Ureter (tissue), 1 donor: ENCODE measurements at regions not wholly inside any gene's neighbourhood (a gene's known extent, or its start where the extent isn't known, plus 50 kb on each side); places are given as distances from the start of the nearest gene placed in this dataset.
A peak's percentile ranks its signal among the peaks of the same experiment; 100 is the strongest.

ENCODE experiments used
- DNase-seq: peaks from one replicate; pipeline ENCODE4 v3.0.0-alpha.2; 2020; ENCODE audit warnings: low spot score
- donor health status: DM: yes; HTN: yes; CAD: no.

DNA sequence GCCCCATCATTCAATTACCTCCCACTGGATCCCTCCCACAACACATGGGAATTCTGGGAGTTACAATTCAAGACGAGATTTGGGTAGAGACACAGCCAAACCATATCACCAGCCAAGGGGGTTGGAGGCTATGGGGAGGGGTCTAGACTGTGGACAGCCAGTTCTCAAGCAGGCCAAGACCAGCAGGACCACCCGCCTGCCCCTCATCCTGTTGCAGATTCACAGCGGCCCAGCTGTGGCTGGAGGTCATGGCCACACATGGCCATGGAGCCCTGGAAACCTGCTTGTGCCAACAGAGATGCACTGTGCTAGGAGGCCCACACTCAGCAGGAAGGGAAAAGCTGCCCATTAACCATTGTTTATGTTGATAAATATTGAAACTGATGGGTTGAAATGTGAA, 240.5 kb downstream of the TTLL2 start:
- peak; percentile 30 for DNase-seq

DNA sequence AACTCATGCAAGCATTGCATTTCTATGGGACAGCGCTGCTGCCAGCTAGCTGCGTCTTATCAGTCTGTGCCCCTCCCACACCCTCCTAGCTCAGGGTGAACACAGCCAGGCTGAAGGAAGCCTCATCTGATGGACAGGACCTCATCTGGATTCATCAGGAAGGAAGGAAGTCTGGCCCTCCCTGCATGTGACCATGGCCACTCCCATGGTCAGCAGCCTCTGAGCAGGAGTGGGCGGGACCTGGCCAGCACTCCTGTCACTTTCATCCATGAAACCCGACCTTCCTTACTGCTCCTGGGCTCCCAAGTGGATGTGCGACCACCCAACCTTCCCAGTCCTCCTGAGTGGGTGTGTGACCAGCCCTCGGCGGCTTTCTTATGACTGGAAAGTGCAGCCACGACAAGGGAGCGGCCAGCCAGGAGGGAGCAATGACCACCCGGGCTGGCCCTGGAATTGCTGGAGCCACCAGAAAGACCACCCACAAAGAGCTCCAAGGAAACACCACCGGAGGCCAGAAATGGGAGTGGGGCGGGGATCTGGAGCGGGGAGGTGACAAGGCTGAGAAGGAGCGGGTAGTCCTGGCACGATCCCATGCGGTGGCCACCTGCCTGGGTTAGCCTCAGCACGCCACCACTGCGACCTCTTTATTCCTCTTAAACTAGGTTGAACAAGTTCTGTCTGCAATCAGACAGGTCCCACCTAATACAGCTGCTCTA, 241.2 kb downstream of the TTLL2 start:
- DNase-seq: peak; percentile 46

DNA sequence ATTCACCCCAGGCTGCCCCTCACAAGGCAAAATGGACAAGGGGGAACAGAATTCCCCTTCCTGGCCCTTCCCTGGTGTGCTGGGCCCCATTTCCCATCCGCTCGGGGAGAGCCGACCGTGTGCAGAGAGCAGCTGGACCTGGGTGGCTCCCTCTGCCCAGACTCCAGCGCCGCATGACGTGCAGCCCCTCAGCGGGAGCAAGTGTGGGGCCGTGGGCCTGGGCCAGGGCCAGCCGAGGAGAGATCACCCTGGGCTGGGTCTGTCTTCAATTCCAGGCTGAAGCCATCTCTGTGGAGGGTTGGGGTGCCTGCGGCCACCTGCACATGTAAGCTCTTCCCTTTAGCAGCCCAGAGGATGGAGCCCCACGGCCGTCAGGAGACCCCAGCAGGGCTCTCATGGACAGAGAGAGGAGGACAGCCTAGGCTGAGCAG, 241.8 kb downstream of the TTLL2 start:
- peak; percentile 35 for DNase-seq

DNA sequence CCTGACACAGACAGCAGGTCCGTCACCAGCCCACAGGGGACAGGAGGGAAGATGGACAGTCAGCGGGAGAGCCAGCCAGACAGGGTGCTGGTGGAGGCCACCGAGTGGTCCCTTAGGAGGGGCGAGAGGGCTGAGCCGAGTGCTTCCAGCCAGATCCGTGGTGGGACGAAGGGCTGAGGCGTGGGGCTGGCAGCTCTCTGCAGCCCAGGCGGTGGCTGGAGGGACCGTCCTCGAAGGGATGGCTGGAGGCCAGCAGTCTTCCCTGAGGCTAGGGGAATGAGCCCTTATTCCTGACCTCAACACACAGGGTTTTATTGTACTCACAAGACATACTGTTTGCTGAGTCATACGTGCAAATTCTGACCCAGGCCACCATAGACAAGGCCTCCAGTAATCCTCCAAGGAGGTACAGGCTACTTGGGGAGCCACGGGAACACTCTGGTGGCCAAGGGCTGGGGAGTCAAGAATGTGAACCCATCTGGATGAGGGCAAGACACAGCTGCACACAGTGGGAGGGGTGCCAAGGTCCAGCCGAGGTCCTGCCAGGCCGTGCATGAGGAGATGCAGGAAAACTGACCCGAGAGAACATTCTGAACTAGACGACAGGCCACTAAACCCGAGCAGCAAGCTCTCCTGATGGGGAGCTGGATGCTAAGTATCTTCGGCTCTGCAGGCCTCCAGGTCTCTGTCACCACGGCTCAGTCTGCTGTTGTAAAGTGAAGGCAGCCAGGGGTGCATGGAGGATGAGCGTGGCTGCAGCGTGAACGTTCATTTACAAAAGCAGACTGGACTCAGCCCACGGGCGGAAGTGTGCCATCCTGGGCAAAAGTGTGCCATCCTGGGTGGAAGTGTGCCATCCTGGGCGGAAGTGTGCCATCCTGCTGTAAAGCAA, 242.5 kb downstream of the TTLL2 start:
- DNase-seq: peak; percentile 46

DNA sequence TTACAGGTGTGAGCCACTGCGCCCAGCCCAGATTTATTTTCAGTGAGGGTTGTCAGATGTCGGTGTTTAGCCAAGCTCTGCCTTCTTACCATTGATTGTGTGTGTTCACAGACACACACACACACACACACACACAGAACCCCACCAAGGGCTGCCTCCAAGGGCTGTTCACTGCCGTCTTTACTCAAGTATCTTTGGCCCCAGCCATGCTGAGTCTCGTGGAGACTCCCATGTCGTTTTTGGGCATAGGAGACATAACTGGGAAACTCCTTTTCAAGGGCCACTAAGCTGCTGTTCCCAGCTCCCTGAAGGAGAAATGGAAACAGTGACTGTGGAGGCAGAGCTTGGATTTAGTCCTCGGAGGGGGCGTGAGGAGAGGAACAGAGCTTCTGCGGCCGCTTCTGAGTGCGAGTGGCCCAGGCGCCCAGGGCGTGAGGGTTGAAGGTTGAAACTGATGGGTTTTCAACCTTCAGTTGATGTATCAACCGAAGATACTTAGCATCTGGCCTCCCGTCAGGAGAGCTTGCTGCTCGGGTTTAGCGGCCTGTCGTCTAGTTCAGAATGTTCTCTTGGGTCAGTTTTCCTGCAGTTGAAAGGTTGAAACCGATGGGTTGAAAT, 243.6 kb downstream of the TTLL2 start:
- peak; percentile 26 for DNase-seq

DNA sequence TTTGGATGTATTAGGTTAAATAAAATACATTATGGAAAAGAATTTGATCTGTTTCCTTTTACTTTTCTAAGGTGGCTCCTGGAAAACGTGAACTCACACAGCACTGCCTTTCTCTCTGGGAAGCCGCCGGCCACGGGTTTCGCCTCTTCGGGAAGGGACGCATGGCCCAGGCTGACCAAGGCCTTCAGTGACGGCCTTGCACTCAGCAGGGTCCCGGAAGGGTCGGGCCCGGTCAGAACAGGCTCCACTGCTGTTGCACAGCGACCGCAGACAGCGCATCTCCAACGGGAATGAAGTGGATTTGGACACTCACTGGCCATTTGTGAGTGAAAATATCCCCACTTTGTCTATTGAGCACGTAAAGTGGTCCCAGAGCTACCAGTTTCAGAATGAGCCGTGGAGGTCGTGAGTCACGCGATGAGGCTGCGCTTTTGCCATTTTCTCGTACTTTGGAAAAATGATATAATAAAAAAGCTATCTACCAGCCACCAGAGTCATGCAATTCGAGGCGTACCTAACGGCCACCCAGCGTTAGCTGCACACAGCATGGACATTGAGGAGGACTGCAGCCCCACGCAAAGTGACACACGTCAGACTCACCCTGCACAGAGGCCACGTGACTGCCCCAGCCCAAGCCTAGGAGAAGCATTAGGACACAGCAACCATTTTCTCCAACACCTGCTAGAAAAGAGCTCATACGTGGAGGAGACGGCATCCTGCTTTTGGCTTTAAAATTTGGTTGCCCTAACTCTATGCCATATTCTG, 244.3 kb downstream of the TTLL2 start:
- peak; percentile 35 for DNase-seq

DNA sequence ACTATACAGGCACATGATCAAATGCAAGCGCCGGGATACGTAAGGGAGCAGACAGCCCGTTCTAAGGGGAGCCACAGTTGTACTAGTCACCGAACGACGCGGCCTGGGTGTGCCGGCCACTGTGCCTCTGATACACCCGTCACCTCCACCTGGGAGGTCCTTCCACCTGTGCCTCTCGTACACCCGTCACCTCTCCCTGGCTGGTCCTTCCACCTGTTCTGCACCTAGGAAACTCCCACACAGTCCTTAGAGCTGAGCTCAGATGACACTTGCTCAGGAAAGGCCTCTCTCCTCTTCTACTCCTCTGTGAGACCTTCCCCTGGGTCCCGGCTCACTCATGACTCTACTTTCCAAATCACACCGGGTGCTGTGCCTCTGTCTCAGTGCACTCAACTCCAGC, 245.0 kb downstream of the TTLL2 start:
- DNase-seq: peak; percentile 37

DNA sequence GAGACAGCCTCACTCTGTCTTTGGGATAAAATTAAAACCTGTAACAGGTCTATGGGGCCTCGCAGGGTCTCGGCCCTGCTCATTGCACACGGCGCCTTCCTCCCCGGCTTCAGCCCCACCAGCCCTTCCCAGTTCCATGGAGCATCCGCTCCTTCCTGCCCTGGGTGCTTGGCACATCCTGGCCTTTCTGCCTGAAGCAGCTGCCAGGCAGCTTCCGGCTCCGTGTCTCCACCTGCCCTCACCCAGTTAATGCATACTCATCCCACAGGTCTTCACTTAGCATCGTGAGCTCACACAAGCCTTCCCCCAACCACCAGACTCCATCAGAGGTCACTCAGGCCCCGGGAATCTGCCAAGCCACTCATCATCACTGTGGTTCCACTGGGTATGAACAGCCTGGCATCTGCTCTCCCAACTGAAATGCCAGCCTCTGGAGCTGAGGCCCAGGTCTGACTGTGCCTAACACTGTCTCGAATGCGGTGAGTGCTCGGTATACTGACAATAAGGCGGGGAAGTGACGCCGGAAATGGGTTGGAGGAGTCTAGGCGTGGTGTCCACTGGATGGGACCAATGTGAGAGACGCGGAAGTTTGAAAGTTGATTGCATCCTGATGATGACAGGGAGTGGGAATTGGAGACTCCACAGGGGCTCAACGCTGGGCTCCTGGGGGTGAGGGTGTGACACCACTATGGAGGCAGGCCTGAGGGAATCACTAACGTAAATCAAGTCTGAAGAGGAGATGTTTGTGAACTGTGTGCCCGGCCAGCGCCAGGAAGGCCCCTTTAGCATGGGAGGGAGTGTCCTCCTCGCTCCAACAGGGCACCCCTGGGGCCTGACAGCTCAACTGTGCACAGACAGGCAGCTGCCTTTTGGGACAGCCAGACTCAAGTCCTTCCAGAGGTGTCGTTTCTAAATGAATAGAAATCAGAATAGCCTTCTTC, 245.8 kb downstream of the TTLL2 start:
- peak; percentile 19 for DNase-seq

DNA sequence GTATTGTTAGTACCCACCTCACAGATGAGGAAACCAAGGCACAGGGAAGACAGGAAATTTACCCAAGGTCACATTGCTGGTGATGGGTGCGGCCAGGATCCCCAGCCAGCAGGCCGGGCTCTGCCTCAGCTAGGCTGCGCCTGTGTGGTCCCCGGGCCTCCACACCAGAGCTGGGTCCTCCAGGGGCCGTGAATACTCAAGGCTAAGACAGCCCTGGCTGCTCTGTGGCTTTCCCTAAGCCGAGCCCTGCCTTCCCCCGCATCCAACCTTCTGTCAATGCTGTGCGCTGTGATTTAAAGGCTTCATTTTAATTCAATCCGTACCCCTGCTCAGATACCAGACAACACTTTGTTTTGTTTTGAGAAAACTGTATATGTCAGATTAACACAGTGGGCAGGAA, 246.7 kb downstream of the TTLL2 start:
- DNase-seq: peak; percentile 32

DNA sequence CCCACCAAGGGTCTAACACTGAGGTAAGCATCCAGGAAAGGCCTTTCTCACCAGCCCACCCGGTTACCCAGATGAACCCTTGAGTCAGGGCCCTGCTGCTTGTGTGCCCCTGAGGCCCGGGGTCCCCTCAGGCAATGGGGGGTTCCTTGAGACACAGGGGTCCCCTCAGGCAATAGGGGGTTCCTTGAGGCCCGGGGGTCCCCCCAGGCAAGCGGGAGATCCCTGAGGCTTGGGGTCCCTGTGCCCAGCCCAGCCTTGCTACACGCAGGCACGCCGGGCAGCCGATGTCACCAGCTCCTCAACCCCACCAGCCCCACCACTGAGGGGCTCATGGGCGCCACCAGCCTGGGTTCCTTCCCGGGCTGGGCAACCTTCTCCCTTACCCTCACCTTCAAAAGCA, 247.2 kb downstream of the TTLL2 start:
- peak; percentile 28 for DNase-seq

DNA sequence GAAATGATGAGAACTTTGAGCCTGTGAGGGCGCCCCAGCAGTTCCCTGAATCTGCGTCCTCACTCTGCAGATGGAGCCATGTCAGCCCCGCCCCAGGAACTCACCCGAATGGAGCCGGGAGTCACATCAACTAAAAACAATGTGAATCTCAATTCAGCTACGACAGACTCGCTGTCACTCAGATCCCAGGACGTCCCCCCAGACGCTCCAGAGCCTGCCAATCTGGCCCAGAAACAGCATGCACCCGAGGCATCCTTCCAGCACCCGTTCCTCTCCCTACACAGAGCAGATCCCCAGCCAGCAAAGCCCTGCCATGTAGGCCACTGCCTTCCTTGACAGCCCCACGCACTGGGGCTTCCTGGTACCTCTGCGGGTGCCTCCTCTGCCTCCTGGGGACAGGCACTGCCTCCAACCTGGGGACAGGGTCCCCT, 248.0 kb downstream of the TTLL2 start:
- DNase-seq: peak; percentile 41

DNA sequence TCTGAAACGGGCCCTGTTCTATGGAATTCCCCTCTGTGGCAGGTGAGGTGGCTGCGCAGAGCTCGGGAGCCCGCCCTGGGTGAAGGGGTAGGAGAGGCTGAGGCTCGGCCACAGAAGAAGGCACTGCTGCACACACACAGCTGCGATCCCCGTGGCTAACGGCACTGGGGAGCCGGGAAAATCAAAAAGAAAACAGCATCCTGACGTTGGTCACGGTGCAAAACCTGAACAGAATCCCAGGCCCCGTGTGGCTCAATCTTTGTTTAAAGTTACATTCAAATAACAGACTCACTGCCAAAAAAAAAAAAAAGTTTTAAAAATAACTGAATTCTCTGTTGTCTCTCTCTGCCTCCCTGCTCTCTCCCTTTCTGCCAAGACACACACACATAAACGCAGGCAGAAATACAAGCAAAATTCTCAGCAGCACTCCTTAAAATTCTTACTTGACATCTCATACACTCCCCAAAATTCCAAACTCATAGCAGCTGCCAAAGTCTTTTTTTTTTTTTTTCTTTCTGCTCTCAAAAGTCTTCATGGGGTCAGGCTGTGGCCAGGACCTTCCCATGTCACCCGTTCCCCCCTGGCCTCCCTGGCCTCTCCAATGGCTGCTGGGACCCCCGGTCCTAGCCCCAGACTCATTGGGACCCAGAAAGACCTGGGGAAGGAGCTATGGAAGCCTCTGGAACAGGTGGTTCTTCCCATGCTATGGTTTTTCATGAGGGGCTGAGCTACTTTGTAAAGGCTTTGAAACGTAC, 248.8 kb downstream of the TTLL2 start:
- peak; percentile 40 for DNase-seq

DNA sequence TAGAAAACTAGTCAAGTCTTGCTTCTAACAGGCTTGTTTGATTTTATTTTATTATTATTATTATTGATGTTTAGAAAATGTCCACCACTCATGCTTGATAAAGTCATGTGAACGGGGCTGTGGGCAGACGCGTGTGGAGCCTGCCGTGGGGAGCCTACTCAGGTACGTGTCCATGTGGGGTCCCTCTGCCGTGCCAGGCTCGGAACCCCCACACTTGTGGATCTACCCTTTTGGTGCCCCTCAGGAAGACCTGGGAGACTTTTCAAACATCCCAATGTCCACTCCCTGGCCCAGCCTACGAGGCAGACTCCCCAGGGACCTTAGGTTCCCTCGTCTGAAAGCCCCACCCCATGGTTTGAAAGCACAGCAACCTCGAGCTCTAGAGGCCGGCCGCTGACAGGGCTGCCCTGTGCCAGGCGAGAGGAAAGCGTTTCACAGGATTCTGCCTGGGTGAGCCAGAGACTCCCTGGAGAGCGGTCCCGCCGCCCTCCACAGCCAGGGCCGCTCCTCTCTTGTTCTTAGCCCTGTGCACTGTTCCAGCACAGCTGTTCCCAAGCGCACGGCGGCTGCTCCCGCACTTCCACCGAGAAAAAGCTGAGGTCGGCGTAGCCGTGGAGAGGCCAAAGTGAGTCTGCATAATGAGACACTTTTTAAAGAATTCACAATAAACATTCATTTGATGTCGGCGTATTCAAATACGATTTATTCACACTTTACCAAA, 249.7 kb downstream of the TTLL2 start:
- DNase-seq: peak; percentile 42

DNA sequence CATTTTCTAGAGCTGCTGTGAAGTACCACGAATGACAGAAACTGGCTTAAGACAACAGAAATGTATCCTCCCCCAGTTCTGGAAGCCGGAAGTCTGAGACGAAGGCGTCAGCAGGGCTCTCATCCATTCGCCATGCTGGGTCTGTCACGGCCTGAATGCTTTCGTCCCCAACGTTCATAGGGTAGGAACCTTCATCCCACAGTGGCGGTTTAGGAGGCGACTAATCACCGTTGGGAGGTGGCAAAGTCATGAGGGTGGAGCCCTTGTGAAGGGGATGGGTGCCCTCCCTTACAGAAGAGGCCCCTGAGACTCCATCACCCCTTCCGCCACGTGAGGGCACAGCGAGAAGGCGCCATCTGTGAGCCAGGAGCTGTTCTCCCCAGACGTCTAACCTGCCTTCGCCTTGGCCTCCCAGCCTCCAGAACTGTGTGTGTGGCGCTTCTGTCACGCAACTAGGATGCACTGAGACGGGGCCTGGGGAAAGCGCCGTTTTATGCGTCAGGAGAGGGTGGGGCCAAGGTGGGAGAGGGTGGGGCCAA, 250.3 kb downstream of the TTLL2 start:
- peak; percentile 27 for DNase-seq

DNA sequence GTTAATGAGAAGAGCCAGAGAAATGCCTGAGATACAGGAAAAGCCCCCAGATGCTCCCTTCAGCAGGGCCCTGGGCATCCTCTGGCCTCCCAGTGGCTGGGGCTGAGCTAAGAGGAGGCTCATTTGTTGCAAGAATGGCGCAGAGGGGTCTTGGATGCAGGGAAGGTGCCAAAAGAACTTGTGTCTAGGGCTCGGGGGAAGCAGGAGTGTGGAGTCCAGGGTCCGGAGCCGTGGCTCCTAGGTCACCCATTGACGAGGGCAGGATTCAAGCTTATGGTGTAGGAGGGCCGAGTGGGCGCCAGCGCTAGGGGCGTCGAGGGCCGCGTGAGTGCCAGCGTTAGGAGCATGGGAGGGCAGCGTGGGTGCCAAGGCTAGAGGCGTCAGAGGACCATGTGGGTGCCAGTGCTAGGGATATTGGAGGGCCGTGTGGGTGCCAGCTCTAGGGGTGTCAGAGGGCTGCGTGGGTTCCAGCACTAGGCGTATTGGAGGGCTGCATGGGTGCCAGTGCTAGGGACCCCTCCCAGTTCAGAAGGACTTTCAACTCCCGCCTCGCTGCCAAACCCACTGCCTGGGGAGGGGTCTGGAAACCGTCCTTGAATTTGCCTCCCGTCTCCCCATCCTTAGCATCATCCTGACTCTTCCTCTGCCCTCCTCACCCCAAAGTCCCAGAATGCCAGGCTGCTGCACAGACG, 250.5 kb upstream of the AFDN start:
- DNase-seq: peak; percentile 35

DNA sequence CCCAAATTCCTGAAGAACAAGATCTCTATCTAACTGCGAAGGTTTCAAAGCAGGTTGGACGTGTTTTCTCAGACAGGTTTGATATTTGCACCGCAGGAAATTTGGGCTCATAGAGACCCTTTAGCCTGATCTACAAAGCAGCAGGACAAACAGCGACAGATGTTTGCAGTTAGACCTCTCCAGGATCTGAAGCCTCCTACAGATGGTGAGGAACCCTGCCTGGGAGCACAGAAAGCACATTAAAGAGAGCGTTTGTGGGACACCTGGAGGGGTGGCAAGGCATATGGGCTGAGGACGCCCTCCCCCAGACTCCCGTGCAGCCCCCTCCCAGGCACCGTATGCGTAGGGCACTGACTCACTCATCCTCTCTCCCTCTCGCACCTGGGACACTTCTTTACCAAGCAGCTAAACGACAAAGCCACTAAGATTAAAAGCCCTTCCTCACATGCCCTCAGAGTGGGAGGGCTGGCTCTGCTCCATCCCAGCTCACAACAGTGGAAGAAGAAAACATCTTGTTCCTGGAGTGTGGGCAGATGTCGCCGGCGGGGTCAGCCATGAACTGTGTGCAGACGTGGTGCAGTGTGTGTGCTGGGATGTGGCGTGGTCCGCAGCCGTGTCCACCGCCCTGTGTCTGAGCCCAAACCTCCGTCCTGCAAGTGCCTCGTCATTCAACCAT, 249.7 kb upstream of the AFDN start:
- DNase-seq: peak; percentile 38

DNA sequence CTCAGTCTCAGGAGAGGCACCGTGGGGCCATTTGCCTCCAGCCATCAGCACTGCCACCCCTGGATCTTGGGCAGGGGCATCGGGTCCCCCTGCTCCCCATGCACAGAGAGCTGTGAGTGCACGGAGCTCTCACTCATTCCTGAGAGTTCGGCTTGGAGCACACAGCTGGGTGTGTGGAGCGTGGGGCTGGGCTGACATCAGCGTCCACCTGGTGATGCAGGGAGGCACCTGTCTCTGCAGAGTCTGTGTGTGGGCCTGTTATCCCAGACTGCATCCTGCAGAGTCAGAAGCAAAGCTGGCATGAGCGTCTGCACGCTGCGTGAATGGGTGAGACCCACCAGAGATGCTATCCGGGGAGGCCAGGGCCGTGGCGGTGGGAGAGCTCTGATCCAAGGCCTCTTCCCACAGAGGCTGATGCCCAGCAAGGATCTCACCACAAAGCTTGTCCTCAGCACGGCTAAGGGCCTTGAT, 248.8 kb upstream of the AFDN start:
- DNase-seq: peak; percentile 37
